Activated naive CD4-positive, alpha-beta T cell treated with anti-CD3 and anti-CD28 coated beads for 36 hours (primary cell): ENCODE measurements at regions not wholly inside any gene's neighbourhood (a gene's known extent, or its start where the extent isn't known, plus 50 kb on each side); places are given as distances from the start of the nearest gene placed in this dataset.

ENCODE experiments used
- CTCF ChIA-PET: fragments of 350-600 bp; sonication (Branson Sonifier 250); formaldehyde crosslinking; loops from one replicate; lab custom pipeline; 2021; ENCODE audit warnings: antibody characterized with exemption; lab: Charles Lee
- DNase-seq: peaks from one replicate; pipeline ENCODE4 v3.0.0-alpha.2; 2020
- H3K27ac Mint-ChIP-seq: one replicate; pipeline ENCODE4 v1.8.0; 2021; ENCODE audit warnings: mild to moderate bottlenecking, mixed read lengths
- H3K27me3 Mint-ChIP-seq: one replicate; pipeline ENCODE4 v1.8.0; 2021; ENCODE audit warnings: low read depth, mixed read lengths
- H3K36me3 Mint-ChIP-seq: one replicate; pipeline ENCODE4 v1.8.0; 2021; ENCODE audit warnings: low read depth, mixed read lengths
- H3K4me1 Mint-ChIP-seq: one replicate; pipeline ENCODE4 v1.8.0; 2021; ENCODE audit warnings: low read depth, mixed read lengths
- H3K4me3 Mint-ChIP-seq: one replicate; pipeline ENCODE4 v1.8.0; 2021; ENCODE audit warnings: mild to moderate bottlenecking, moderate library complexity, mixed read lengths
- H3K9me3 Mint-ChIP-seq: one replicate; pipeline ENCODE4 v1.8.0; 2021; ENCODE audit warnings: mixed read lengths
- intact Hi-C: fragments of 100-400 bp; cut with micrococcal nuclease; formaldehyde crosslinking; loops from one replicate; pipeline ENCODE4 v1.15.1; 2023

DNA sequence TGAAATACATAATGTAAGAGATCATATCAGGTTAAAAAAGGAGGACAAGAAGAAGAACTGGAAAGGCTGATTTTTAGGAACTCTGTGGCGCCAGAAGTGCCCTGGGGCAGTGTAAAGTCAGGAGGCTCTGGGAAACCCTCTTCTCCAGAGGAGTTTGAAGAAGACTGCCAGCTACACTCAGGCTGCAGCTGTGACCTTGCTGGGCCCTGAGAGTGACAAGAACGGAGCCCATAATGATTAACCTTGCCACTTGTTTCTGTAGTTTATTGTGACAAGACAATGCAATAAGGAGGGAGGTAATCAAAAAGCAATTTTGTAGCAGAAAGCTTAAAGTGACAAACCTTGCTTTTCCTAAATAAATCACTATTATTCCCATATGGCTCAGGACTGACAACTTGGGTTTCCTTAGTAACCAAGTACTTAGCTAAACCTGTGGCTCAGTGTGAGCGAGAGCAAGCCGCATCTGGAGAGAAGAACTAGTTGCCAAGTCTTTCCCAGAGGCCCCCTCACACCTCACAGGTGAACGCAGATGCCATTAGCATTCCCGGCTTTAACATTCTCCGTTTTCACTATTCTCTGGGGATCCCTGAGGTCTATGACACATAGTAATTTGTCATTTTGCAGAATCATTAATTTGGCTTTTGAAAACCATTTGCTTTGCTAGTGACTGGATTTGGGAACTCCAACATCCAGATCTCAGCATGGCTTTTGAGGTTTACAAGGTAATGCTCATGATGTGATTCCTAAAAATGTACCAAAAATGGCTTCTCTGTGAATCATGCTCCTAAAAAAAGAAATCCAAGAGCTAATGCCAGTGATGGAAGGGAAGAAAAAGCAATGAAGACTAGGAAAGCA is 115.9 kb downstream of the OMA1 start:
- no peaks in the 10 kb centered on the region for H3K27me3 Mint-ChIP-seq
- H3K4me1 Mint-ChIP-seq = no peaks in the 10 kb centered on the region
- DNase-seq = no peak
- H3K27ac Mint-ChIP-seq = no peak overlapping the region
- peaks cover 17% of the 10 kb centered on the region for H3K36me3 Mint-ChIP-seq
- H3K4me3 Mint-ChIP-seq = no peak overlapping the region
- no peaks in the 10 kb centered on the region for H3K9me3 Mint-ChIP-seq
- intact Hi-C loops = no loop called here
- CTCF ChIA-PET = no interaction called here

GRCh38 chr1:58426918-58427317 is 119.6 kb downstream of the OMA1 start:
- Mint-ChIP-seq H3K9me3 (no peaks in the 10 kb centered on the region), H3K36me3 (peaks cover 20% of the 10 kb centered on the region), H3K4me1 (no peaks in the 10 kb centered on the region), H3K4me3 (no peak overlapping the region), H3K27me3 (no peaks in the 10 kb centered on the region), H3K27ac (no peak overlapping the region)
- CTCF ChIA-PET = no interaction called here
- DNase-seq = no peak
- intact Hi-C loops = no loop called here

GRCh38 chr1:58422436-58422835 is 124.1 kb downstream of the OMA1 start:
- Mint-ChIP-seq H3K4me3 (no peak overlapping the region), H3K36me3 (peaks cover 10% of the 10 kb centered on the region), H3K9me3 (no peaks in the 10 kb centered on the region), H3K27ac (no peak overlapping the region), H3K27me3 (no peaks in the 10 kb centered on the region), H3K4me1 (no peaks in the 10 kb centered on the region)
- intact Hi-C loops = no loop called here
- CTCF ChIA-PET = interaction anchor here (0.7 to 0.8 kb wide), 2 partner anchors 57 to 1403 kb away, joined by 3 to 5 read pairs; no protein-coding TSS in a partner anchor
- no peak for DNase-seq

DNA sequence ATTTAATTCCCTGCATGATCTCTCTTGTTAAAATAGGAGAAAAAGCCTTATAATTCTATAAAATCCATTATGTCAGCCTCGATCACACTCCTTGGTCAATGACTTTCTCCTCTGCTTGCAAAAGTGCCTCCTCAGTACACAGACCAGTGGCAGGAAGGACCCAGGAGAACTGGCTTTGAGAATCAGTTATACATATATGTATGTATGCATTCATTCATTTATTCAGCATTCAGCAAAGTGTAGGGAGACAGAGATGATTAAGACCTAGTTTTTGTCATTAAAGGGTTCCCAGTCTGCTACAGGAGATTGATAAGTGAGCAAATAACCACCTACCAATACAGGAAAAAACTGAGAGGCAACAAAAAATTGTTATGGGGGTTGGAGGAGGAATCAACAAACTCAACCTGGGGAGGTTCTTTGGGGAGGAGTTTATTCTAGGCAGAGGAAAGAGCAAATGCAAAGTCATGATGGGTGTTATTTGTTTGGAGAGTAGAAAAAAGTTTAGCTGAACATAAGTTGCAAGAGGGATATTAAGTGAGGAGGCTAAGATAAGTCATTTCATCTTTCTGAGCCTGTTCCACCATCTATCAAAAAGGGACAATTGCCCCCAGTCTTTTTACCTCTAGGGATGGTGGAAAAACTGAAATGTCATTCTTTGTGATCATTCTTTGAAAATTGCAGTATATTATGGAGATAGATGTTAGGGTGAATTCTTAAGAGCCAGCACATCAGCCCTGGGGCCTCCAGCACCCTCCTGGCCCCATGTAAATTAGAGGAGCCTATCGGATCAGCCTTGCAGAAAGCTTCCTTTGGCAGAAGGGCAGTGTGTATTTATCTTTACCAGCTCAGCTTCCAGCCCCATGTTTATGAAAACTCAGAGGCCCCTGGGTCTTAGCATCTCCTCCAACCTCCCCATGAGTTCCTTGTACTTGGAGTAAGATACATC is 128.0 kb downstream of the OMA1 start:
- intact Hi-C loops = no loop called here
- no peak for DNase-seq
- H3K9me3 Mint-ChIP-seq = no peaks in the 10 kb centered on the region

GRCh38 chr1:58412071-58412580 is 134.4 kb downstream of the OMA1 start:
- no peaks in the 10 kb centered on the region for H3K36me3 Mint-ChIP-seq
- intact Hi-C loops = no loop called here
- no peaks in the 10 kb centered on the region for H3K27me3 Mint-ChIP-seq
- no peaks in the 10 kb centered on the region for H3K4me1 Mint-ChIP-seq
- H3K4me3 Mint-ChIP-seq = no peak overlapping the region
- H3K9me3 Mint-ChIP-seq = no peaks in the 10 kb centered on the region
- CTCF ChIA-PET = no interaction called here
- DNase-seq = no peak
- no peak overlapping the region for H3K27ac Mint-ChIP-seq

More for the DNA sequence above, 128.0 kb downstream of the OMA1 start:
- CTCF ChIA-PET = no interaction called here
- Mint-ChIP-seq H3K4me3 (no peak overlapping the region), H3K27ac (no peak overlapping the region), H3K4me1 (no peaks in the 10 kb centered on the region), H3K36me3 (no peaks in the 10 kb centered on the region), H3K27me3 (no peaks in the 10 kb centered on the region)

DNA sequence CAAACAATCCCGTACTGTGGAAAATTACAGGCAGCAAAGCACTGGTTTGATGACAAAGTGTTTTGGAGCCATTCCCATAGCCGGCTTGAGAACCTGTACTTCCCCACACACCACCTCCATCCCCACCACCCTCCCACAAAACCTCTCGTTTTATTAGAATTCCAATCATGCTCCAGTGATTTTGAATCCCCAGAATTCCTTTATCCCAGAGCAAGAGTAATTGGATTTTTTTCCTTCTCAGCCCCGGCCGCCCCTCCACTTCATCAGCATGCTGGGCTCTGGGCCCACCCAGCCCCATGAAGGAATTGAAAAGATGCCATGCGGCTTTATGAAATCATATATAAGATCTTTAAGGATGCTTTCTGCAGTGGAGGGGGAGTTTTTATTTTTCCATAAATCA is 136.6 kb downstream of the OMA1 start:
- no peak overlapping the region for H3K27ac Mint-ChIP-seq
- no peaks in the 10 kb centered on the region for H3K27me3 Mint-ChIP-seq
- H3K9me3 Mint-ChIP-seq = no peaks in the 10 kb centered on the region
- H3K4me1 Mint-ChIP-seq = no peaks in the 10 kb centered on the region
- no peak for DNase-seq
- CTCF ChIA-PET = no interaction called here
- no peaks in the 10 kb centered on the region for H3K36me3 Mint-ChIP-seq
- no peak overlapping the region for H3K4me3 Mint-ChIP-seq
- intact Hi-C loops = no loop called here

DNA sequence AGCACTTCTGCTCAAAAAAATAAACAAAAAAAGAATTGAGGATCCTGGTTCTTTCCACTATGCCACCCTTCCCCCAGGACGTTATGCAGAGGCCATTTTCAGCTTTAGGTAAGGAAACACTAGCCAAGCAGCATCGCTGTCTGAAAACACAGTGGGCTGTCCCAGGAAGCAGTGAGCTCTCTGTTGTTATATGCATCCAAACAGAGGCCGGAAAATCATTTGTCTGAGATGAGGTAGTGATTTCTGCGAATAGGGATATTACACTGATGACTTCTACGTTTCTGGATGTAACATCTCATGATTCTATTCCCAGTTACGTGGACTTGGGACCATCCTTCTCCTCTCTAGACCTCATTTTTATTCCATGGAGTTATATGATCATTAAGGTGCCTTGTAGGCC is 137.2 kb downstream of the OMA1 start:
- intact Hi-C loops = no loop called here
- DNase-seq = no peak
- Mint-ChIP-seq H3K4me3 (no peak overlapping the region), H3K9me3 (no peaks in the 10 kb centered on the region), H3K27me3 (no peaks in the 10 kb centered on the region), H3K4me1 (no peaks in the 10 kb centered on the region), H3K27ac (no peak overlapping the region), H3K36me3 (no peaks in the 10 kb centered on the region)
- CTCF ChIA-PET = no interaction called here

DNA sequence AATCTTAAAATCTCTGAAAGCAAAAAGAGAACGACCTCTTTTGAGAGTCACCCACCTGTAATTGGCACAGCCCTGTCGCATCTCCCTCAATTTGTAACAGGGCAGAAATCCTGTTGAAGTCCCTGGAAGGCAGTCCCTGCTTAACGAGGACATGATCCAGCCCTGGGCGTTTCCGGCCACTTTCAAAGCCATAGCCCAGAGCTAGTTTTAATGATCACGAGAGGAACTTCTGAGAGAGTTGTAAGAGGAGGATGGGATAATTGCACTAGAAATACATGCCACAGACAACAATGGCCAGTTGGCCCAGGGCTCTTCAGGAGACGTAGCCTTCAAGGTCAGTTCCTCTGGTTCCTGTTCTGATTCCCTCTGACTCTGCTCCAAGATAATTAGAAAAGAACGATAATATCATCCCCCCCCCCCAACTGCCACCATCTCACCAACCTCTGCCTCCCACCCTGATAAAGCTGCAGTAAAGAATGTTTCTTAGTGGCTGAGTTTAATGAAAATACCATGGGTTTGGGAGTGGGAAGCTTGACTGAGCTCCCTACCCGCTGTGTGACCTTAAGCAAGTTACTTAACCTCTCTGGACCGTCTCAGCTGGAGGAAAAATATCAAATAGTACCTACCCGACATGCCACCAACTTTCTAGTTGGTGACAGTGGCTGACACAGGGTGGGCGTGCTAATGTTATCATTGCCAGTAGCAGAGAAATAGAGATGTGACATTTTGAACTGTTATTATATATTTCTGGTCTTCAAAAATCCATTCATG is 140.0 kb downstream of the OMA1 start:
- DNase-seq = no peak
- CTCF ChIA-PET = no interaction called here
- Mint-ChIP-seq H3K4me1 (no peaks in the 10 kb centered on the region), H3K27ac (no peak overlapping the region), H3K9me3 (no peaks in the 10 kb centered on the region), H3K36me3 (no peaks in the 10 kb centered on the region), H3K4me3 (no peak overlapping the region), H3K27me3 (no peaks in the 10 kb centered on the region)
- intact Hi-C loops = no loop called here

GRCh38 chr1:58405660-58406059 is 140.9 kb downstream of the OMA1 start:
- intact Hi-C loops = no loop called here
- H3K4me1 Mint-ChIP-seq = no peaks in the 10 kb centered on the region
- CTCF ChIA-PET = no interaction called here
- H3K4me3 Mint-ChIP-seq = no peak overlapping the region
- H3K36me3 Mint-ChIP-seq = no peaks in the 10 kb centered on the region
- no peaks in the 10 kb centered on the region for H3K27me3 Mint-ChIP-seq
- no peaks in the 10 kb centered on the region for H3K9me3 Mint-ChIP-seq
- no peak overlapping the region for H3K27ac Mint-ChIP-seq
- DNase-seq = no peak

- Mint-ChIP-seq H3K27ac (no peak overlapping the region), H3K4me3 (no peak overlapping the region), H3K9me3 (no peaks in the 10 kb centered on the region), H3K36me3 (no peaks in the 10 kb centered on the region), H3K27me3 (no peaks in the 10 kb centered on the region), H3K4me1 (no peaks in the 10 kb centered on the region)
- intact Hi-C loops = no loop called here
- DNase-seq = no peak
- CTCF ChIA-PET = no interaction called here
Observed at GRCh38 chr1:58403894-58404293, 142.6 kb downstream of the OMA1 start.

DNA sequence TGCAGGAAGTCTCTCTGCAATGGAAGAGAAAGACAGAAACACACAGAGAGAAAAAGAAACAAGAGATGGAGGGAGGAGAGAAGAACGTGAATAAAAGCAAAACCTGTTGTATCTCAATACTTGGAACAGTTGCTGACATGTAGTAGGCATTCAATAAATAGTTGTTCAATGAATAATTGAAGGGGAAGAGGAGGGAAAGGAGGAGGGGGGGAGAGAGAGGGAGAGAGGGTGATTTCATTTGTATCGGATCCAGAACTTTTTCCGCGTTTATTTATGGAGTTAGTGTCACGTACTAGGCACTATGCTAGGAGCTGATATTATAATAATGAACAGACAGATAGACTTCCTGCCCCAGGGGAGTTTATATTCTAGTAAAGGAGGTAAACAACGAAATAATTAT is 144.1 kb downstream of the OMA1 start:
- intact Hi-C loops = no loop called here
- no peaks in the 10 kb centered on the region for H3K27me3 Mint-ChIP-seq
- no peaks in the 10 kb centered on the region for H3K4me1 Mint-ChIP-seq
- no peak for DNase-seq
- H3K4me3 Mint-ChIP-seq = no peak overlapping the region
- no peaks in the 10 kb centered on the region for H3K9me3 Mint-ChIP-seq
- CTCF ChIA-PET = no interaction called here
- no peaks in the 10 kb centered on the region for H3K36me3 Mint-ChIP-seq
- H3K27ac Mint-ChIP-seq = no peak overlapping the region

- H3K4me3 Mint-ChIP-seq = no peak overlapping the region
- CTCF ChIA-PET = no interaction called here
Observed at GRCh38 chr1:58401991-58402390, 144.5 kb downstream of the OMA1 start.

More at GRCh38 chr1:58401991-58402390, 144.5 kb downstream of the OMA1 start:
- no peaks in the 10 kb centered on the region for H3K27me3 Mint-ChIP-seq
- H3K36me3 Mint-ChIP-seq = no peaks in the 10 kb centered on the region
- H3K9me3 Mint-ChIP-seq = no peaks in the 10 kb centered on the region
- no peaks in the 10 kb centered on the region for H3K4me1 Mint-ChIP-seq
- intact Hi-C loops = no loop called here
- DNase-seq = no peak
- no peak overlapping the region for H3K27ac Mint-ChIP-seq
